Ovary (tissue), 7 donors: ENCODE measurements at regions not wholly inside any gene's neighbourhood (a gene's known extent, or its start where the extent isn't known, plus 50 kb on each side); places are given as distances from the start of the nearest gene placed in this dataset.

ENCODE experiments used
- DNase-seq, 5 donors: peaks; one replicate each; pipeline ENCODE4 v3.0.0-alpha.2; 2019 to 2020
- H3K27ac ChIP-seq, 2 donors: fragments of 200-600 bp; one replicate each; pipeline versions ENCODE4 v1.5.1 to v1.8.0; 2019 to 2022
- H3K27me3 ChIP-seq: fragments of 200-600 bp; one replicate; pipeline ENCODE4 v1.8.0; 2022
- H3K36me3 ChIP-seq: fragments of 200-600 bp; sonication (generic); one replicate; pipeline ENCODE4 v1.5.1; 2019
- H3K4me1 ChIP-seq: one replicate; pipeline ENCODE4 v1.8.1; 2013; ENCODE audit warnings: mild to moderate bottlenecking, moderate library complexity; ENCODE audit not compliant: insufficient read depth
- H3K4me3 ChIP-seq: fragments of 200-600 bp; sonication (generic); one replicate; pipeline ENCODE4 v1.5.1; 2017
- H3K9me3 ChIP-seq, 2 donors: fragments of 200-600 bp in 1 of 2; sonication (generic) in 1 of 2; one replicate each; pipeline versions ENCODE4 v1.5.1 to v1.8.1; 2013 to 2019; ENCODE audit warnings: mild to moderate bottlenecking in 1 of 2, moderate library complexity in 1 of 2
- EP300 ChIP-seq: sonication (generic); formaldehyde crosslinking; IDR thresholded peaks from one replicate; pipeline ENCODE4 v1.6.1; 2017; ENCODE audit warnings: antibody characterized with exemption
- POLR2A ChIP-seq: fragments of 450-650 bp; IDR thresholded peaks from one replicate; pipeline ENCODE4 v1.6.1; 2017; ENCODE audit warnings: antibody characterized with exemption, mild to moderate bottlenecking, moderate library complexity
- WGBS, 3 donors: extraction: QIAGEN DNeasy Blood & Tissue Kit in 1 of 3; methylation state at CpG; one replicate each; pipeline versions ENCODE4 v1.1.5 to v1.1.7; 2013 to 2017; 5-methylcytosine and 5-hydroxymethylcytosine counted together
- intact Hi-C, 4 donors: fragments of 100-400 bp; cut with DNase I; formaldehyde crosslinking; loops; one replicate each; pipeline versions ENCODE4 v1.11.0 to v1.15.1; 2022 to 2023
- TF ChIP-seq, protein P1 (sequence below), 3 donors: fragments of 450-650 bp in 2 of 3; fragments of 200-600 bp in 1 of 3; IDR thresholded peaks; one replicate each; pipeline versions ENCODE4 v1.5.1 to v1.8.0; 2016 to 2022; ENCODE audit warnings: antibody characterized with exemption in 3 of 3, mild to moderate bottlenecking in 1 of 3
- donor health status: DM: no; HTN: no; CAD: no; lungs with moderate emphysema.
- donor health status: DM: no; HTN: no; CAD: no.
- donor health status: Bipolar disorder and iron deficiency.
- donor health status: DM: no; HTN: no; CAD: no.
- donor health status: DM: yes; HTN: yes; CAD: no.

DNA sequence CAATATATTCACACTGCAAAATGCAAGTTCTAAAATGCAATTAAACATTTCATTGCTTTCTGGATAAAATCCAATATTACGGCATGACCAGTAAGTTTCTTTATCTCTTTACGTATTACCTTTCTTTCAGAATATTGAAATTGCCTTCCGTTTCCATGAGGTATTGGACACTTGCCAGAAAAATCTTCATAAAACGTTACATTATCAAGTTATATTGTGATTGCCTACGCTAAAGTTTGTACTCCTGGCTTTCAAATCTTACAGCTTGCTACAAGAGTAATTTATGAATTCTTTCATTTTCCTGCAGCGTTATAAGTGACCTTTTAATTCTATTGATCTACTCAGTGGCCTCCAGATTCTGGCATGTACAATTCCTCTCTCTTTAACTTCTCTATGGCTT is 1349.3 kb downstream of the OTOL1 start:
- no peak overlapping the region for H3K4me3 ChIP-seq
- H3K9me3 ChIP-seq: no peaks in the 10 kb centered on the region
- H3K4me1 ChIP-seq: no peaks in the 10 kb centered on the region
- TF ChIP-seq EP300 (no peak), POLR2A (no peak)
- TF ChIP-seq, protein P1, sequence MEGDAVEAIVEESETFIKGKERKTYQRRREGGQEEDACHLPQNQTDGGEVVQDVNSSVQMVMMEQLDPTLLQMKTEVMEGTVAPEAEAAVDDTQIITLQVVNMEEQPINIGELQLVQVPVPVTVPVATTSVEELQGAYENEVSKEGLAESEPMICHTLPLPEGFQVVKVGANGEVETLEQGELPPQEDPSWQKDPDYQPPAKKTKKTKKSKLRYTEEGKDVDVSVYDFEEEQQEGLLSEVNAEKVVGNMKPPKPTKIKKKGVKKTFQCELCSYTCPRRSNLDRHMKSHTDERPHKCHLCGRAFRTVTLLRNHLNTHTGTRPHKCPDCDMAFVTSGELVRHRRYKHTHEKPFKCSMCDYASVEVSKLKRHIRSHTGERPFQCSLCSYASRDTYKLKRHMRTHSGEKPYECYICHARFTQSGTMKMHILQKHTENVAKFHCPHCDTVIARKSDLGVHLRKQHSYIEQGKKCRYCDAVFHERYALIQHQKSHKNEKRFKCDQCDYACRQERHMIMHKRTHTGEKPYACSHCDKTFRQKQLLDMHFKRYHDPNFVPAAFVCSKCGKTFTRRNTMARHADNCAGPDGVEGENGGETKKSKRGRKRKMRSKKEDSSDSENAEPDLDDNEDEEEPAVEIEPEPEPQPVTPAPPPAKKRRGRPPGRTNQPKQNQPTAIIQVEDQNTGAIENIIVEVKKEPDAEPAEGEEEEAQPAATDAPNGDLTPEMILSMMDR (IDR thresholded peaks at IDR 0.05): no peak
- no peak overlapping the region for H3K27ac ChIP-seq
- H3K27me3 ChIP-seq: no peaks in the 10 kb centered on the region
- 20% methylated on average over 6 of the region's 6 CpGs; no CpG with 5 or more reads in 1 of the 3 donors for WGBS, 3 donors
- no peak for DNase-seq
- intact Hi-C loops: no loop called here
- H3K36me3 ChIP-seq: no peaks in the 10 kb centered on the region

DNA sequence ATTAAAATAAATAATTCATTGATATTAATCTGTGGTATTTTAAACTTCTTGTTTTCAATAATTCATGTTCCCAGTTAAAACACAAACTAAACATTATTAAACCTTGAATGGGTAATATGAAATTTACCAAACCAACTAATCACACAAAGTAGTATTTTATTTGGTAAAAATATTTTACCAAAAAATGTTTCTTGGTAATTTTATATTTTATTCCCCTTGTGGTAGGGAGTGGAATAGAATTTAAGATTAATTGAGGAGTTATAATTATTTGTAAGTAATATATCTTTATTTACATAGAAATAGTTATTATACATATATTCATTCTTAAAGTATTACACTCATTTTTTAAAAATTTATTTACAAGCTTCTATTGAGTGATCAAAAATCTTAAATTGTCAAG is 1350.9 kb downstream of the OTOL1 start:
- Histone ChIP-seq H3K4me1 (no peaks in the 10 kb centered on the region), H3K36me3 (no peaks in the 10 kb centered on the region), H3K9me3 (no peaks in the 10 kb centered on the region), H3K4me3 (no peak overlapping the region), H3K27me3 (no peaks in the 10 kb centered on the region), H3K27ac (no peak overlapping the region)
- TF ChIP-seq EP300: no peak
- TF ChIP-seq POLR2A: no peak
- TF ChIP-seq, protein P1 (IDR thresholded peaks at IDR 0.05): no peak
- intact Hi-C loops: no loop called here
- no peak for DNase-seq

DNA sequence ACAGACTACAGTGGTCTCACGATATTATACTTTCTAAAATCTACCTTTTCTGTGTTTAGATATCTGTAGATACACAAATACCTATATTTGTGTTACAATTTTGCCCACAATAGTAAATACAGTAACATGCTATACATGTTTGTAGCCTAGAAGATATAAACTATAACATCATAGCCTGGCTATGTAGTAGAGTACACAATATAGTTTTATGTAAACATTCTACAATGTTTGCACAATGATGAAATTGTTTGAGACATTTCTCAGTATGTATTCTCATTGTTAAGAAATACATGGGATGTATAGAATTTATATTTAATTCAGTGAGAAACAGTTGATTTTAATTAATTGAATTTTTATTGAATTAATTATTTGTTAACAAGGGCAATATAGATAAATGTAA is 1367.0 kb downstream of the OTOL1 start:
- TF ChIP-seq POLR2A (no peak), EP300 (no peak)
- TF ChIP-seq, protein P1 (IDR thresholded peaks at IDR 0.05): no peak
- no peak for DNase-seq
- WGBS, 3 donors: 96 to 97% methylated on average over 1 of the region's 1 CpG; no CpG with 5 or more reads in 1 of the 3 donors
- intact Hi-C loops: no loop called here
- H3K27ac ChIP-seq: no peak overlapping the region
- no peaks in the 10 kb centered on the region for H3K27me3 ChIP-seq
- H3K4me3 ChIP-seq: no peak overlapping the region
- H3K36me3 ChIP-seq: no peaks in the 10 kb centered on the region
- no peaks in the 10 kb centered on the region for H3K9me3 ChIP-seq
- no peaks in the 10 kb centered on the region for H3K4me1 ChIP-seq

DNA sequence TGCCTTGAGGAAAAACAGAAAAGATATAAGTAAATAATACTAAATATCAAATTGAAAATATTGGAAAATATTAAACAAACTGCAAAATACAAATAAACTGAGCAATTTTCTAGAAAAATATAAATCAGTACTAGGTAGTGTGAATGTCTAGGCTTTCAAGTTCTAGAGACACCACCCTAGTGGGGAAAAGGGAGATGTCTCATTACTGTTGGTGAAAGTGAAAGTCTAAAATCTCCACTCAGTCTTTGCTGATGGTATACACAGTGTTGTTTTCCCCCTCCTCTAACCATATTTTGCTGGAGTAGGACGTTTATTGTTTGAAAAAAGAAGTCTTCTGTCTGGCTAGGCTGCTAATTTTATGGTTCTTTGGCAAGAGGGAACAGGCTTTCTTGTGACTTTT is 1368.9 kb downstream of the OTOL1 start:
- Histone ChIP-seq H3K27me3 (no peaks in the 10 kb centered on the region), H3K4me1 (no peaks in the 10 kb centered on the region), H3K36me3 (no peaks in the 10 kb centered on the region), H3K9me3 (no peaks in the 10 kb centered on the region), H3K27ac (no peak overlapping the region), H3K4me3 (no peak overlapping the region)
- 0 to 2% methylated on average over 1 of the region's 1 CpG; no CpG with 5 or more reads in 1 of the 3 donors for WGBS, 3 donors
- intact Hi-C loops: no loop called here
- TF ChIP-seq EP300 (no peak), POLR2A (no peak)
- TF ChIP-seq, protein P1 (IDR thresholded peaks at IDR 0.05): no peak
- DNase-seq: no peak
